ENCODE measurements at regions not wholly inside any gene's neighbourhood (a gene's known extent, or its start where the extent isn't known, plus 50 kb on each side); places are given as distances from the start of the nearest gene placed in this dataset.

DNA sequence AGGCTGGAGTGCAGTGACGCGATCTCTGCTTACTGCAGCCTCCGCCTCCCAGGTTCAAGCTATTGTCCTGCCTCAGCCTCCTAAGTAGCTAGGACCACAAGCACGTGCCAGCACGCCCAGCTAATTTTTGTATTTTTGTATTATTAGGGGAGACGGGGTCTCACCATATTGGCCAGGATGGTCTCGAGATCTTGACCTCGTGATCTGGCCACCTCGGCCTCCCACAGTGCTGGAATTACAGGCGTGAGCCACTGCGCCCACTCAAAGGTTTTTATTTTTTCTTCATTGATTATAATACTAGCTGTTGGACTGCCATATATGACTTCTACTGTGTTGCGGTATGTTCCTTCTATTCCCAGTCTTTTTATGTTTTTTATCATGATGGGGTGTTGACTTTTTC, 569.7 kb upstream of the SLITRK6 start:
- TF ChIP-seq EGR1 (IDR thresholded peaks at IDR 0.05) = no peak
- no peak for TF ChIP-seq RAD21 (IDR thresholded peaks at IDR 0.05; ENCODE audit: low read depth)
- TF ChIP-seq, protein P1, sequence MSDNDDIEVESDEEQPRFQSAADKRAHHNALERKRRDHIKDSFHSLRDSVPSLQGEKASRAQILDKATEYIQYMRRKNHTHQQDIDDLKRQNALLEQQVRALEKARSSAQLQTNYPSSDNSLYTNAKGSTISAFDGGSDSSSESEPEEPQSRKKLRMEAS (IDR thresholded peaks at IDR 0.05) = no peak
- no peak for TF ChIP-seq EP300 (IDR thresholded peaks at IDR 0.05; ENCODE audit: borderline replicate concordance)
- TF ChIP-seq, protein P2, sequence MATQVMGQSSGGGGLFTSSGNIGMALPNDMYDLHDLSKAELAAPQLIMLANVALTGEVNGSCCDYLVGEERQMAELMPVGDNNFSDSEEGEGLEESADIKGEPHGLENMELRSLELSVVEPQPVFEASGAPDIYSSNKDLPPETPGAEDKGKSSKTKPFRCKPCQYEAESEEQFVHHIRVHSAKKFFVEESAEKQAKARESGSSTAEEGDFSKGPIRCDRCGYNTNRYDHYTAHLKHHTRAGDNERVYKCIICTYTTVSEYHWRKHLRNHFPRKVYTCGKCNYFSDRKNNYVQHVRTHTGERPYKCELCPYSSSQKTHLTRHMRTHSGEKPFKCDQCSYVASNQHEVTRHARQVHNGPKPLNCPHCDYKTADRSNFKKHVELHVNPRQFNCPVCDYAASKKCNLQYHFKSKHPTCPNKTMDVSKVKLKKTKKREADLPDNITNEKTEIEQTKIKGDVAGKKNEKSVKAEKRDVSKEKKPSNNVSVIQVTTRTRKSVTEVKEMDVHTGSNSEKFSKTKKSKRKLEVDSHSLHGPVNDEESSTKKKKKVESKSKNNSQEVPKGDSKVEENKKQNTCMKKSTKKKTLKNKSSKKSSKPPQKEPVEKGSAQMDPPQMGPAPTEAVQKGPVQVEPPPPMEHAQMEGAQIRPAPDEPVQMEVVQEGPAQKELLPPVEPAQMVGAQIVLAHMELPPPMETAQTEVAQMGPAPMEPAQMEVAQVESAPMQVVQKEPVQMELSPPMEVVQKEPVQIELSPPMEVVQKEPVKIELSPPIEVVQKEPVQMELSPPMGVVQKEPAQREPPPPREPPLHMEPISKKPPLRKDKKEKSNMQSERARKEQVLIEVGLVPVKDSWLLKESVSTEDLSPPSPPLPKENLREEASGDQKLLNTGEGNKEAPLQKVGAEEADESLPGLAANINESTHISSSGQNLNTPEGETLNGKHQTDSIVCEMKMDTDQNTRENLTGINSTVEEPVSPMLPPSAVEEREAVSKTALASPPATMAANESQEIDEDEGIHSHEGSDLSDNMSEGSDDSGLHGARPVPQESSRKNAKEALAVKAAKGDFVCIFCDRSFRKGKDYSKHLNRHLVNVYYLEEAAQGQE (IDR thresholded peaks at IDR 0.05; ENCODE audit: low read depth) = no peak
- TF ChIP-seq TCF12 (IDR thresholded peaks at IDR 0.05; ENCODE audit: low read depth) = no peak
- no peak for TF ChIP-seq FOXM1 (IDR thresholded peaks at IDR 0.05; ENCODE audit: borderline replicate concordance, low read depth)
- no peak for TF ChIP-seq CEBPB (IDR thresholded peaks at IDR 0.05)
- no peak for TF ChIP-seq ZBTB7A (IDR thresholded peaks at IDR 0.05; ENCODE audit: low read depth)

Measured in Ishikawa (cell line).